Epithelial cell of esophagus (primary cell): ENCODE measurements at regions not wholly inside any gene's neighbourhood (a gene's known extent, or its start where the extent isn't known, plus 50 kb on each side); places are given as distances from the start of the nearest gene placed in this dataset.

Experiments
- DNase-seq: peaks from one replicate; pipeline ENCODE4 v3.0.0; 2010; ENCODE audit warnings: low read depth
- H3K4me3 ChIP-seq: 2 replicates; pipeline ENCODE4 v1.5.1; 2011; ENCODE audit warnings: mild to moderate bottlenecking, low read length, control low read depth
- CTCF ChIP-seq: IDR thresholded peaks from 2 replicates; pipeline ENCODE4 v1.5.1; 2011; ENCODE audit warnings: low read depth, mild to moderate bottlenecking, low read length, control low read depth, inconsistent platforms; ENCODE audit not compliant: insufficient read depth; ENCODE audit errors: missing control alignments

DNA sequence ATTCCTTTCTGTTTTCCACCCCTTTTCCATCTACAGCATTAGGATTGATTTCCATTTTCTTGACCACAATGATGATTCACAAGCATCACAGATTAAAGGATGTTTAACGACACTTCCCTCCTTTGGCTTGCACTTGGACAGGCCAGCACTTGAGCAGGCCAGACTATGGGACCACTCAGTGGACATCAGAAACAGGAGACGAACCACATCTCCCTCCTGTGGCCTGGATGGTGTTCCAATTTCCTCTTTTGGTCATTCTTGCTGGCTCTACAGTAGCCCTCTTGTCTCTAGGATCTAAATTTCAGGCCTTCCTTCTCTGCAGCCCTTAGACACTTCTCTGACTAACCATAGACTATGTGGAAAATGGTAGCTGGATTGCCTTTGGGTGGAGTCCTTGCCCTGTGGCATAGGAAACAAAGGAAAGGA is 78.8 kb upstream of the BOC start:
- DNase-seq, result no peak
- H3K4me3 ChIP-seq, result no peak overlapping the region
- TF ChIP-seq CTCF, result no peak

GRCh38 chr3:113133140-113133539 is 78.2 kb upstream of the BOC start:
- no peak for TF ChIP-seq CTCF
- H3K4me3 ChIP-seq, result no peak overlapping the region
- DNase-seq, result no peak

GRCh38 chr3:113136071-113136470 is 75.3 kb upstream of the BOC start:
- H3K4me3 ChIP-seq, result no peak overlapping the region
- peak; percentile 65 for TF ChIP-seq CTCF
- peak; percentile 43 for DNase-seq

GRCh38 chr3:113136544-113136943 is 74.8 kb upstream of the BOC start:
- no peak for DNase-seq
- TF ChIP-seq CTCF, result no peak
- H3K4me3 ChIP-seq, result no peak overlapping the region

DNA sequence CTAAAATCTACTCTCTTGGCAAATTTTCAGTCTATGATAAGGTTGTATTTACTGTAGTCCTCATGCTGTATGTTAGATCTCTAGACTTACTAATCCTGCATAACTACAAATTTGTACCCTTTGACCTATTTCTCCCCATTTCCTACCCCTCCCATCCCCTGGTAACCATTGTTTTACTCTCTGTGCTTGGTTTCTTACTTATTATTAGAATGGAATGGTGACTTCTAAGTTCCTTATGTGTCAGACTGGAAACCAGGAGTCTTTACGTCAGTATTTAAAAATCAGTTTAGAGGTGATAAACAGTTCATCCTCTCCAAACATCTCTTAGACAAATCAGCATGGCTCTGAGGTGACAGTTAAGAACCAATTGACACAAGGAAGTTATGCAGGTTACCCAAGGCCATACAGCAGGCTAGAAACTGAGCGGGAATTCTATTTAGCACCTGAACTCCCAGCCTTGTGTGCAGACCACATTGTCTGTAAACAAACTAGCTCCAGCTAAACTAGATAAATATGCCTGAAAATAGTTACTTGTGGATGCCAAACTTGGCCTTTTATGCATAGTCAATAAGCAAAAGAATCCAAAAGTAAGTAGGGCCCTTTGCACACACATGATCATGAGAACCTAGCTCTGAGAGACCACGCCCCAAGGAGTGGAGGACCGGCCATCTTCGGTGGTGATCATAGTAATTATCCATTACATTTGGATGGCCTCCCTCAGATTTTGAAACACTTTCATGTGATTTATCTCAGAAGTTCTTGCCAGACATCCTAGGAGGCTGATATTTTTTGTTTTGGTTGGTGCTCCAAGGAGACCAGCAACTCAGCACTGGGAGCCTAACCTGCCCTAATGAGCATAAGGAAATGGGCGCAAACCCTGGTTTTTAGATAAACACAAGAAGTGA is 72.3 kb upstream of the BOC start:
- no peak overlapping the region for H3K4me3 ChIP-seq
- no peak for TF ChIP-seq CTCF
- no peak for DNase-seq

GRCh38 chr3:113140876-113141275 is 70.5 kb upstream of the BOC start:
- DNase-seq, result peak; percentile 74
- TF ChIP-seq CTCF, result no peak
- no peak overlapping the region for H3K4me3 ChIP-seq

DNA sequence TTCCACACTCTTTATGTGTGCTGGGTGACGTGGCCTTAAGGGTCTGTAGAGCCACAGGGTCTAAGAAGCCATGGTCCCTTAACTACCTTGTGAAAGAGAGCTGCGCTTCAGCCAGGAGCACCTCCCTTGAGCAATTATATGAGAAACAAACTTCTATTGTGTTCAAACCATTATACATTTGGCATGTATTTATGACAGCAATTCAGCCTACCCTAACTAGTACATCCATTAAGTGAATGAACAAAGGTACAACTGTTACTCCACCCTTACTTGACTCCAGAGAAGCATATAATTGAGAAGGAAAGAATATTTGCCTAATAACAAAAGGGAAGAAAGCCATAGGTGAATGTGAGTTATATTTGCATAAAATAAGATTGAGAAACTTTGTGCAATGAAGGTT is 69.8 kb upstream of the BOC start:
- no peak overlapping the region for H3K4me3 ChIP-seq
- DNase-seq, result no peak
- no peak for TF ChIP-seq CTCF
